ENCODE measurements at regions not wholly inside any gene's neighbourhood (a gene's known extent, or its start where the extent isn't known, plus 50 kb on each side); places are given as distances from the start of the nearest gene placed in this dataset.

DNA sequence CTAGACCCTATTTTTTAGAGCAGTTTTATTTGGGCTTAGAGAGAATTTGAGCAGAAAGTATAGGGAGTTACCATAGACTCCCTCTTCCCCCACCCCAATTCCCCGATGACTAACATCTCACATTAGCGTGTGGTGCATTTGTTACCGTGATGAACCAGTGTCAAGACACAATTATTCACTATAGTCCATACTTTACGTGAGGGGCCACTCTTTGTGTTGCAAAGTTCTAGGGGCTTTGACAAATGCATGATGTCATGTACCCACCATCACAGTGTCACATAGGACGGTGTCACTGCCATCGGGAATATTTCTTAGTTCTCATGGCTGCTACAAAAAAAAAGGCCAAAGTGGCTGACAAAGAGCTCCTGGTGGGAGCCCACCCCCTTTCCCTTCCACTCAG is 119.1 kb downstream of the PHETA1 start:
- TF ChIP-seq, protein P1, sequence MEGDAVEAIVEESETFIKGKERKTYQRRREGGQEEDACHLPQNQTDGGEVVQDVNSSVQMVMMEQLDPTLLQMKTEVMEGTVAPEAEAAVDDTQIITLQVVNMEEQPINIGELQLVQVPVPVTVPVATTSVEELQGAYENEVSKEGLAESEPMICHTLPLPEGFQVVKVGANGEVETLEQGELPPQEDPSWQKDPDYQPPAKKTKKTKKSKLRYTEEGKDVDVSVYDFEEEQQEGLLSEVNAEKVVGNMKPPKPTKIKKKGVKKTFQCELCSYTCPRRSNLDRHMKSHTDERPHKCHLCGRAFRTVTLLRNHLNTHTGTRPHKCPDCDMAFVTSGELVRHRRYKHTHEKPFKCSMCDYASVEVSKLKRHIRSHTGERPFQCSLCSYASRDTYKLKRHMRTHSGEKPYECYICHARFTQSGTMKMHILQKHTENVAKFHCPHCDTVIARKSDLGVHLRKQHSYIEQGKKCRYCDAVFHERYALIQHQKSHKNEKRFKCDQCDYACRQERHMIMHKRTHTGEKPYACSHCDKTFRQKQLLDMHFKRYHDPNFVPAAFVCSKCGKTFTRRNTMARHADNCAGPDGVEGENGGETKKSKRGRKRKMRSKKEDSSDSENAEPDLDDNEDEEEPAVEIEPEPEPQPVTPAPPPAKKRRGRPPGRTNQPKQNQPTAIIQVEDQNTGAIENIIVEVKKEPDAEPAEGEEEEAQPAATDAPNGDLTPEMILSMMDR (IDR thresholded peaks at IDR 0.05) = no peak
- TF ChIP-seq EP300 (IDR thresholded peaks at IDR 0.05) (no peak), POLR2A (IDR thresholded peaks at IDR 0.05) (no peak)
